Mesendoderm (in vitro differentiated cells): ENCODE measurements at regions not wholly inside any gene's neighbourhood (a gene's known extent, or its start where the extent isn't known, plus 50 kb on each side); places are given as distances from the start of the nearest gene placed in this dataset.

Experiments
- DNase-seq: peaks from one replicate; pipeline ENCODE4 v3.0.0; 2013
- H2AK5ac ChIP-seq: 2 replicates; pipeline ENCODE4 v1.6.1; 2013; ENCODE audit warnings: low read length, inconsistent platforms
- H2BK120ac ChIP-seq: 2 replicates; pipeline ENCODE4 v1.6.1; 2013; ENCODE audit warnings: low read depth, mild to moderate bottlenecking, low read length, moderate library complexity, mixed read lengths
- H2BK15ac ChIP-seq: replicated peaks from 2 replicates; pipeline ENCODE4 v1.6.1; 2013; ENCODE audit warnings: low read depth, mild to moderate bottlenecking, moderate library complexity
- H2BK5ac ChIP-seq: 2 replicates; pipeline ENCODE4 v1.6.1; 2013; ENCODE audit warnings: low read length, inconsistent platforms
- H3K18ac ChIP-seq: 2 replicates; pipeline ENCODE4 v1.6.1; 2013; ENCODE audit warnings: mild to moderate bottlenecking, low read length, mixed read lengths
- H3K23ac ChIP-seq: one replicate; pipeline ENCODE4 v1.6.1; 2013; ENCODE audit warnings: low read length
- H3K27ac ChIP-seq: 2 replicates; pipeline ENCODE4 v1.5.1; 2013; ENCODE audit warnings: low read depth, mild to moderate bottlenecking, inconsistent platforms, low read length, moderate library complexity
- H3K27me3 ChIP-seq: 2 replicates; pipeline ENCODE4 v1.6.1; 2013; ENCODE audit warnings: low read length, control low read depth, mild to moderate bottlenecking, inconsistent platforms; ENCODE audit not compliant: insufficient read depth, poor library complexity
- H3K36me3 ChIP-seq: 2 replicates; pipeline ENCODE4 v1.6.1; 2013; ENCODE audit warnings: low read length, inconsistent platforms; ENCODE audit not compliant: control insufficient read depth, insufficient read depth
- H3K4ac ChIP-seq: one replicate; pipeline ENCODE4 v1.6.1; 2013; ENCODE audit warnings: low read depth, mild to moderate bottlenecking, low read length, moderate library complexity
- H3K4me1 ChIP-seq: 2 replicates; pipeline ENCODE4 v1.6.1; 2013; ENCODE audit warnings: low read depth, low read length, inconsistent platforms; ENCODE audit not compliant: control insufficient read depth
- H3K4me2 ChIP-seq: 2 replicates; pipeline ENCODE4 v1.6.1; 2013; ENCODE audit warnings: low read length
- H3K4me3 ChIP-seq: 2 replicates; pipeline ENCODE4 v1.5.1; 2013; ENCODE audit warnings: mild to moderate bottlenecking, low read length
- H3K56ac ChIP-seq: one replicate; pipeline ENCODE4 v1.6.1; 2013; ENCODE audit warnings: low read length
- H3K79me1 ChIP-seq: 2 replicates; pipeline ENCODE4 v1.6.1; 2013; ENCODE audit warnings: low read length, inconsistent platforms
- H3K79me2 ChIP-seq: 2 replicates; pipeline ENCODE4 v1.6.1; 2013; ENCODE audit warnings: mild to moderate bottlenecking, low read length; ENCODE audit not compliant: control insufficient read depth, insufficient read depth
- H3K9ac ChIP-seq: 2 replicates; pipeline ENCODE4 v1.6.1; 2013; ENCODE audit warnings: low read length, inconsistent platforms
- H4K5ac ChIP-seq: one replicate; pipeline ENCODE4 v1.6.1; 2013; ENCODE audit warnings: low read length
- H4K8ac ChIP-seq: one replicate; pipeline ENCODE4 v1.6.1; 2013; ENCODE audit warnings: low read depth, mild to moderate bottlenecking, control low read depth, low read length, moderate library complexity
- WGBS: extraction: QIAGEN DNeasy Blood & Tissue Kit; methylation state at CpG from one replicate; pipeline ENCODE4 v1.1.7; 2013; ENCODE audit warnings: low lambda C conversion rate, missing lambda C conversion rate; ENCODE audit not compliant: insufficient coverage; ENCODE audit errors: extremely low coverage; 5-methylcytosine and 5-hydroxymethylcytosine counted together

DNA sequence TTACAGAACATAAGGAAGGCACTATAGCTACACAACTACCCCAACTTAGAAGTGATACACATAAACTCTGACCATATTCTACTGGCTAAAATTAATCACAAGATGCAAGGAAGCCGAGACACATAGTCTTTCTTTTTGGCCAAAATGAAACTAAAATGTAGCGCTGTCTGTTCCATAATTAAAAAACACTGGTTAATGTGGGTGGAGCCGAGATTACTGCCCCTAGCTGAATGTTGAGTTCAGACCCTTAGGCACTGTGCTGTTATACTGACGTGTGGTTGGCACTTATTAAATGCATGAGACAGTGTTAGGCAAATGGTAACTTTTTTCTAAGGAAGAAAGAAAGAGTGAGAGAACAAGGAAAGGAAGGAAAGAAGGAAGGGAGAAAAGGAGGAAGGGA is 254.6 kb upstream of the RND3 start:
- Histone ChIP-seq H3K23ac (no peak overlapping the region), H2AK5ac (no peak overlapping the region), H3K9ac (no peak overlapping the region), H3K56ac (no peak overlapping the region), H3K18ac (no peak overlapping the region), H3K4me1 (no peaks in the 10 kb centered on the region), H3K36me3 (no peaks in the 10 kb centered on the region), H3K4ac (no peak overlapping the region), H3K27me3 (no peaks in the 10 kb centered on the region), H3K79me2 (no peaks in the 10 kb centered on the region), H3K4me3 (no peak overlapping the region), H2BK120ac (no peak overlapping the region), H4K5ac (no peak overlapping the region), H3K79me1 (no peaks in the 10 kb centered on the region), H3K27ac (no peak overlapping the region), H4K8ac (no peak overlapping the region), H3K4me2 (no peak overlapping the region), H2BK15ac (no peak overlapping the region), H2BK5ac (no peak overlapping the region)
- no peak for DNase-seq
- no CpG with 5 or more reads among the region's 4 CpGs for WGBS

DNA sequence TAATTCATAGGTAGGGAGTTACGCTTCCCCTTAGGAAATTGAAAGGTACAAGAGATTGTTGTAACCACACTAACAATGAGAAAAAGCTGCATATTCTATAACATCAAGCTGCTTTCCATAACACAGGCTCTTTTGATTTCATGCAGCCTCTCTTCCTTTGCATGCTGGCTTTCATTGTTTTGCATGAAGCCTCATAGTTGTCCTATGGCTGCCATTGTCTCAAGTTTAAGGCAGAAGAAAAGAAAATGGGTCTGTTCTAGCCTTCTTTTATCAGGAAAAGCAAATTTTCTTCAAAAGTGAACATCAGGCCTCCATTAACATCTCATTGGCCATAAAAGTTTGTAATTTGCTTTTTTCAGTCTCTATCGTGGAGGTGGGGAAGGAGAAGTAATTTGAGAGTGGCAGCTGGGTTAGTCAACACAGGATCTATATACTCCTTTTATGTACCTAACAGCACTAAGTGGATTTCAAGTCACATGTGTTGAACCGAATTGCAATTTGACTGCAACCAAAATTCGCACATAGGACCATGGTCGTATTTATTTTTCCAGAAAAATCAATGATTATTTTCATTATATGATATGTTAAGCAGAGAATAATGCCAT is 248.5 kb upstream of the RND3 start:
- Histone ChIP-seq H3K4ac (no peak overlapping the region), H3K23ac (no peak overlapping the region), H3K18ac (no peak overlapping the region), H3K9ac (no peak overlapping the region), H3K4me1 (no peaks in the 10 kb centered on the region), H2BK15ac (no peak overlapping the region), H3K56ac (no peak overlapping the region), H2BK5ac (no peak overlapping the region), H3K4me2 (no peak overlapping the region), H2AK5ac (no peak overlapping the region), H3K27me3 (no peaks in the 10 kb centered on the region), H3K4me3 (no peak overlapping the region), H4K8ac (no peak overlapping the region), H3K36me3 (no peaks in the 10 kb centered on the region), H3K79me2 (no peaks in the 10 kb centered on the region), H2BK120ac (no peak overlapping the region), H3K79me1 (no peaks in the 10 kb centered on the region), H4K5ac (peak overlapping the region; percentile 42), H3K27ac (no peak overlapping the region)
- no peak for DNase-seq
- WGBS, result no CpG with 5 or more reads among the region's 5 CpGs

DNA sequence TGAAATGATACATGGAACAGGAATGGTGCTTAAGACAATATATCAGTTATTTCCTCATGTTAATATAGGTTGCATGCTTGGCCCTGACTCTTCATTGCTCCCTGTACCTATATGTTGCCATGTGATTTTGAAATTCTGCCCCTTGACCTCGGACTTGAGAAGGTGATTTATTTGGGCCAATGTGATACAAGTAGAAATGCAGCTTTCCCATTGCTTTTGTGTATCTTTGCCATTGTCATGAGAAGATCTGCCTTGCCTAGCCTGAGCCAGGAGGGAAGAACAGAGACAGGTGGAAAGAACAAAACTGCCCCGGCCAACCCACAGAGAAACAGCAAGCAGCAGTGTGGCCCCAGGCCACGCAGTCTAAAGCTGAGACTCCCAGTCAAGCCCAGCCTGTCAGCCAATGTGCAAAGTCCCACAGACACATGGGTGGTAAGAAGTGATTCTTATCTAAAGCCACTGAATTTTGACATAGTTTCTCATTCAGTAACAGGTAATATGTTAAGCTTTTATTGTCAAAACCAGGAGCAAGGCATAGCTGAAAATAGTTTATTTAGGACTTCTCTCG is 245.7 kb upstream of the RND3 start:
- no peak overlapping the region for H2AK5ac ChIP-seq
- no CpG with 5 or more reads among the region's 4 CpGs for WGBS
- H3K79me2 ChIP-seq, result no peaks in the 10 kb centered on the region

GRCh38 chr2:150732491-150732890 is 245.0 kb upstream of the RND3 start:
- H3K4me2 ChIP-seq, result no peak overlapping the region
- H3K79me2 ChIP-seq, result no peaks in the 10 kb centered on the region
- no peak overlapping the region for H3K18ac ChIP-seq
- H2BK120ac ChIP-seq, result no peak overlapping the region
- H3K79me1 ChIP-seq, result no peaks in the 10 kb centered on the region
- DNase-seq, result no peak
- no peaks in the 10 kb centered on the region for H3K36me3 ChIP-seq
- WGBS, result no CpG with 5 or more reads among the region's 1 CpG
- no peak overlapping the region for H4K5ac ChIP-seq
- H3K27ac ChIP-seq, result no peak overlapping the region
- H3K23ac ChIP-seq, result no peak overlapping the region
- H3K9ac ChIP-seq, result no peak overlapping the region
- H3K4me1 ChIP-seq, result no peaks in the 10 kb centered on the region
- no peak overlapping the region for H2AK5ac ChIP-seq
- H3K4me3 ChIP-seq, result no peak overlapping the region
- H4K8ac ChIP-seq, result no peak overlapping the region
- H2BK15ac ChIP-seq, result no peak overlapping the region
- H3K56ac ChIP-seq, result no peak overlapping the region
- no peak overlapping the region for H3K4ac ChIP-seq
- H2BK5ac ChIP-seq, result no peak overlapping the region
- H3K27me3 ChIP-seq, result no peaks in the 10 kb centered on the region

More for the DNA sequence above, 245.7 kb upstream of the RND3 start:
- H3K4me1 ChIP-seq, result no peaks in the 10 kb centered on the region
- H3K36me3 ChIP-seq, result no peaks in the 10 kb centered on the region
- no peak overlapping the region for H2BK120ac ChIP-seq
- H4K8ac ChIP-seq, result no peak overlapping the region
- H3K23ac ChIP-seq, result no peak overlapping the region
- H3K27ac ChIP-seq, result no peak overlapping the region
- no peak overlapping the region for H4K5ac ChIP-seq
- H3K4me3 ChIP-seq, result no peak overlapping the region
- no peak overlapping the region for H2BK5ac ChIP-seq
- no peak overlapping the region for H3K56ac ChIP-seq
- no peaks in the 10 kb centered on the region for H3K27me3 ChIP-seq
- H3K79me1 ChIP-seq, result no peaks in the 10 kb centered on the region
- H2BK15ac ChIP-seq, result peak overlapping the region; percentile 8
- no peak overlapping the region for H3K4ac ChIP-seq
- no peak overlapping the region for H3K18ac ChIP-seq
- no peak for DNase-seq
- H3K9ac ChIP-seq, result no peak overlapping the region
- no peak overlapping the region for H3K4me2 ChIP-seq

DNA sequence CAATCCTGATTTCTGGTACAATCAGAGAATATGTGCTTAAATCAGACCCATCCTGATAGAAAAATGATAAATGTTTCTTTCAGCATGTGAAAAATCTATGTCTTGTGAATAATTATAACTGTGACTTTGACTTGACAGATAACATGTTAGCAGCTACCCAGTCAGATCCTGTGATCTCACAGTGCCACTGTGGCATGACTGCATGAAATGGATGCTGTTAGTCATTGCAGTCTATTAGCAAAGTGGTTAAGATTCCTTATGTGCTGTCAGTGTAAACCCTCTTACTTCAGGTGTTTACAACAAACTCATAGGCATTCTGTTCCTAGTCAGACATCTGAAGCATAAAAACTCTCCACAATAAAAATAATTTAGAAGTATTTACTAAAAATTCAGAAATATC is 244.6 kb upstream of the RND3 start:
- no peak overlapping the region for H2BK15ac ChIP-seq
- no peak overlapping the region for H2BK5ac ChIP-seq
- H3K23ac ChIP-seq, result no peak overlapping the region
- H3K56ac ChIP-seq, result no peak overlapping the region
- no peak overlapping the region for H3K9ac ChIP-seq
- no peak overlapping the region for H4K8ac ChIP-seq
- H3K18ac ChIP-seq, result no peak overlapping the region
- H3K27me3 ChIP-seq, result no peaks in the 10 kb centered on the region
- no peak overlapping the region for H4K5ac ChIP-seq
- H2BK120ac ChIP-seq, result no peak overlapping the region
- H2AK5ac ChIP-seq, result no peak overlapping the region
- H3K4me2 ChIP-seq, result no peak overlapping the region
- no peaks in the 10 kb centered on the region for H3K36me3 ChIP-seq
- no peak overlapping the region for H3K27ac ChIP-seq
- no peak overlapping the region for H3K4me3 ChIP-seq
- no peak overlapping the region for H3K4ac ChIP-seq
- DNase-seq, result peak; percentile 14
- H3K4me1 ChIP-seq, result no peaks in the 10 kb centered on the region
- no peaks in the 10 kb centered on the region for H3K79me1 ChIP-seq
- no peaks in the 10 kb centered on the region for H3K79me2 ChIP-seq

DNA sequence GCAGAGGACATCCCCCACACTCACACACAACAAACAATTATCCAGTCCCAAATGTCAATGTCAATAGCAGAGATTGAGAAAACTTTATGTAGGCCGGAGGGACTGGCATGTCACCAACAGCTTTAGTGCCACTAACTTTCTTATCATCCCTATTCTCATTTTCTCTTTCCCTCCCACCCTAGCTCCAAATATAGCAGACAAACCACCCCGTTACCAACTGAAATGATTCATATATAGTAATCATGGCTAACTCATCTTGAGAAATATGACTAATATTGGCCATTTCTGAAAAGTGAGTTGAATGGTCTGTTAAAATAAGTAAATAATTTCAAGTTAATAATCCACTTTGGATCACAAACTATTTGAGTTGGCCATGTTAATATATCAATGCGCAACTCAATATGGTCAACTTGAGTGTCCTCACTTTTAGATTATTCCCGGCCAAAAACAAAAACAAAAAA is 242.1 kb upstream of the RND3 start:
- no peak overlapping the region for H3K23ac ChIP-seq
- H3K4me2 ChIP-seq, result no peak overlapping the region
- no peak overlapping the region for H3K9ac ChIP-seq
- no peak overlapping the region for H3K18ac ChIP-seq
- no peak overlapping the region for H4K8ac ChIP-seq
- H3K27ac ChIP-seq, result no peak overlapping the region
- no peaks in the 10 kb centered on the region for H3K36me3 ChIP-seq
- H2BK120ac ChIP-seq, result no peak overlapping the region
- WGBS, result 100% methylated on average over 1 of the region's 4 CpGs
- H3K56ac ChIP-seq, result no peak overlapping the region
- H3K4me3 ChIP-seq, result no peak overlapping the region
- no peaks in the 10 kb centered on the region for H3K79me1 ChIP-seq
- no peak overlapping the region for H3K4ac ChIP-seq
- no peak for DNase-seq
- H2AK5ac ChIP-seq, result no peak overlapping the region
- no peaks in the 10 kb centered on the region for H3K4me1 ChIP-seq
- no peak overlapping the region for H2BK15ac ChIP-seq
- no peaks in the 10 kb centered on the region for H3K79me2 ChIP-seq
- H4K5ac ChIP-seq, result no peak overlapping the region
- no peaks in the 10 kb centered on the region for H3K27me3 ChIP-seq
- no peak overlapping the region for H2BK5ac ChIP-seq
